Nucleus accumbens (tissue), 56 donors: ENCODE measurements at regions not wholly inside any gene's neighbourhood (a gene's known extent, or its start where the extent isn't known, plus 50 kb on each side); places are given as distances from the start of the nearest gene placed in this dataset.
"Not testable (repeated sequence)": the region's sequence is repeated elsewhere in the genome, so short reads cannot be mapped to it uniquely, and the experiment has no call there.

ENCODE experiments used
- DNase-seq, 56 donors: peaks; one replicate each; lab custom pipeline; 2025; lab: John Stamatoyannopoulos, UW

GRCh38 chr4:118410138-118410537 lies 57.3 kb upstream of the PRSS12 start:
- DNase-seq: no peak

- no peak for DNase-seq
These were observed 64.5 kb upstream of the PRSS12 start for GRCh38 chr4:118417325-118417724.

GRCh38 chr4:118417800-118418199 lies 65.0 kb upstream of the PRSS12 start:
- not testable (repeated sequence) for DNase-seq

- not testable (repeated sequence) for DNase-seq
These were observed 65.6 kb upstream of the PRSS12 start for GRCh38 chr4:118418396-118418795.

GRCh38 chr4:118419626-118420025 lies 66.8 kb upstream of the PRSS12 start:
- not testable (repeated sequence) for DNase-seq

GRCh38 chr4:118424062-118424461 lies 71.3 kb upstream of the PRSS12 start:
- peak in 26 of 56 donors; percentile 0 to 53 (median 10) for DNase-seq

GRCh38 chr4:118428881-118429280 lies 76.1 kb upstream of the PRSS12 start:
- not testable (repeated sequence) for DNase-seq

GRCh38 chr4:118432359-118432758 lies 79.6 kb upstream of the PRSS12 start:
- DNase-seq: not testable (repeated sequence)

GRCh38 chr4:118433612-118434375 lies 81.0 kb upstream of the PRSS12 start:
- not testable (repeated sequence) for DNase-seq

- not testable (repeated sequence) for DNase-seq
These were observed 82.6 kb upstream of the PRSS12 start for GRCh38 chr4:118435415-118435814.

- not testable (repeated sequence) for DNase-seq
These were observed 89.5 kb upstream of the PRSS12 start for GRCh38 chr4:118442115-118442837.

- not testable (repeated sequence) for DNase-seq
These were observed 94.6 kb upstream of the PRSS12 start for GRCh38 chr4:118447397-118447796.

GRCh38 chr4:118454857-118455256 lies 102.1 kb upstream of the PRSS12 start:
- not testable (repeated sequence) for DNase-seq

GRCh38 chr4:118461435-118461834 lies 108.6 kb upstream of the PRSS12 start:
- not testable (repeated sequence) for DNase-seq

GRCh38 chr4:118465831-118466230 lies 113.0 kb upstream of the PRSS12 start:
- DNase-seq: not testable (repeated sequence)

- not testable (repeated sequence) for DNase-seq
These were observed 121.3 kb upstream of the PRSS12 start for GRCh38 chr4:118474001-118474626.

- DNase-seq: not testable (repeated sequence)
These were observed 122.0 kb upstream of the PRSS12 start for GRCh38 chr4:118474771-118475170.

- not testable (repeated sequence) for DNase-seq
These were observed 123.1 kb upstream of the PRSS12 start for GRCh38 chr4:118475901-118476300.

GRCh38 chr4:118477826-118478225 lies 125.0 kb upstream of the PRSS12 start:
- DNase-seq: not testable (repeated sequence)

GRCh38 chr4:118485801-118486314 lies 133.1 kb upstream of the PRSS12 start:
- not testable (repeated sequence) for DNase-seq

GRCh38 chr4:118492963-118493362 lies 140.2 kb upstream of the PRSS12 start:
- DNase-seq: not testable (repeated sequence)
